ENCODE measurements at regions not wholly inside any gene's neighbourhood (a gene's known extent, or its start where the extent isn't known, plus 50 kb on each side); places are given as distances from the start of the nearest gene placed in this dataset.

DNA sequence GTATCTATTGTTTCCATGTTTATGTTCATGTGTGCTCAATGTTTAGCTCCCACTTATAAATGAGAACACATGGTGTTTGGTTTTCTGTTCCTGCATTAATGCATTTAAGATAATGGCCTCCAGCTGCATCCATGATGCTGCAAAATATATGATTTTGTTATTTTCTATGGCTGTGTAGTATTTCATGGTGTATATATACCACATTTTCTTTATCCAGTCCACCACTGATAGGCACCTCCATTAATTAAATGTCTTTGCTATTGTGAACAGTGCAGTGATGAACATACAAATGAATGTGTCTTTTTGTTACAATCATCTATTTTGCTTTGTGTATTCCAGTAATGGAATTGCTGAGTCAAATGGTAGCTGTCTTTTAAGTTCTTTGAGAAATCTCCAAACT is 329.4 kb upstream of the MAGI2 start:
- TF ChIP-seq CTCF (IDR thresholded peaks at IDR 0.05; ENCODE audit: low read depth, low read length), result no peak
- Histone ChIP-seq H3K27ac (peak overlapping the region; percentile 85), H3K4me1 (ENCODE audit: low read depth) (peaks cover 25% of the 10 kb centered on the region), H3K27me3 (no peaks in the 10 kb centered on the region), H3K9me3 (ENCODE audit: low read depth) (no peaks in the 10 kb centered on the region), H3K4me3 (no peak overlapping the region), H3K36me3 (no peaks in the 10 kb centered on the region)
- no peak for DNase-seq (ENCODE audit: low read depth in 1 of 2, low spot score in 1 of 2)

GRCh38 chr7:79782256-79782655 is 328.8 kb upstream of the MAGI2 start:
- peak; percentile 10 to 52 for DNase-seq (ENCODE audit: low read depth in 1 of 2, low spot score in 1 of 2)
- no peak for TF ChIP-seq CTCF (IDR thresholded peaks at IDR 0.05; ENCODE audit: low read depth, low read length)
- H3K27ac ChIP-seq, result peak overlapping the region; percentile 85
- no peak overlapping the region for H3K4me3 ChIP-seq
- H3K4me1 ChIP-seq (ENCODE audit: low read depth), result peaks cover 31% of the 10 kb centered on the region
- no peaks in the 10 kb centered on the region for H3K9me3 ChIP-seq (ENCODE audit: low read depth)
- no peaks in the 10 kb centered on the region for H3K27me3 ChIP-seq
- H3K36me3 ChIP-seq, result no peaks in the 10 kb centered on the region

DNA sequence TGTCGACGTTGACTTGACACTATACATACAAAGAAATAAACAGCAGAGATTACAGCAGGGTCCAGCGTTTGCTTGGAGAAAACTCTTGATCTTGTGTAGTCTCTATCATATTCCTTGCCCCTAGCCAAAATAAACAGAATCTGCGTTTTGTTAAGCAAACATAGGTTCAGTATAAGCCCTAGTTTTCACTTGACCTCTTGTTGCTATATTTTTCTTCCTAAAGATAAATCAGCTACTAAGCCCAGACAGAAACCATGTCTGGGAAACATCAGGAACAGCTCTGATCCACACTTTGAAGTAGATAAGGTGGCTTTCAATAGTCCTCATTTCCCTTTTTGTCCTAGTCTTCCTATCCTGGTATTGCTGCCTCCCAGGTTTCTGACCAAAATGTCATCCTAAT is 328.2 kb upstream of the MAGI2 start:
- Histone ChIP-seq H3K27me3 (no peaks in the 10 kb centered on the region), H3K9me3 (ENCODE audit: low read depth) (no peaks in the 10 kb centered on the region), H3K27ac (peak overlapping the region; percentile 85), H3K36me3 (no peaks in the 10 kb centered on the region), H3K4me3 (peak overlapping the region; percentile 11), H3K4me1 (ENCODE audit: low read depth) (peaks cover 31% of the 10 kb centered on the region)
- peak; percentile 76 to 81 for DNase-seq (ENCODE audit: low read depth in 1 of 2, low spot score in 1 of 2)
- no peak for TF ChIP-seq CTCF (IDR thresholded peaks at IDR 0.05; ENCODE audit: low read depth, low read length)

DNA sequence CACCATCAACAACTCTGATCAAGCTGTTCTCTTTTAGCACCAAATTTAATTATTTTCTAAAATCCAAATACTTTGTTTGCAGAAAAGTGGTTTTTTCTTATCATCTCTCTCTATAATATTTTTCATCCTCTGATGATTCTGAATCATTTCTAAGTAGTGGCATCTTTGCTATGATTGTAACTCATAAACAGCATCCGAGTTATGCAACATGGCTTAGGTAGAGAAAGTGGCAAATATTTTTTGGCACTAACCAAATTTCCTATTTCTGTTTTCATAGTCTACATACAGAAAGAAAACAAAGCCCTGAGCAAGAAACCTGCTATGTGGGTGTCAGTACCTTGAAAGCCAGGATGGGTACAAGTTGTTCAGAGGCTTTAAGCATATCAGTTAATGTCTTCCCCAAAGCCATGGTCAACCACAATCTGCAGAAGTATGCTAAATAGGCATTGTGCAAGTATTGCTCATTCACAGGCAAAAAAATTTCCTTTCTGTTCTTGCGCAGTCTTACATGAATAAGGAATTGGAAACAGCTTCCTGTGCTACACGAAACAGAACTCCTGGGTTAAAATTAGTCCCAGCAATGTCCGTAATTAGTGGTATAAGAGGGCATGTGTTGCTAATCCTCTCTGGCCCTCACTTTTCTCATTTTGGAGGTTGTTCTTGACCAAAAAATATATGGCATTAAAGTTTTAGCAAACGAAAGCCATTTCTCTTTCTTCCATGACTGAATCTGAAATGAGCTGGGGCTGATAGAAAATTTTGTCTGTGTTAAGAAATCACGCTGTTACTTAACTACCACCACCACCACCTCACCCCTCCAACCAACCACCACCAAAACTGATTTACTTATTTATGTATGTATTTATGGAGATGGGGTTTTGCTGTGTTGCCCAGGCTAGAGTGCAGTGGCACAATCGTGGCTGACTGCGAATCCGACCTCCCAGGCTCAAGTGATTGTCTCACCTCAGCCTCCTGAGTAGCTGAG is 325.6 kb upstream of the MAGI2 start:
- no peak for TF ChIP-seq CTCF (IDR thresholded peaks at IDR 0.05; ENCODE audit: low read depth, low read length)
- peaks cover 31% of the 10 kb centered on the region for H3K4me1 ChIP-seq (ENCODE audit: low read depth)
- no peak overlapping the region for H3K4me3 ChIP-seq
- peak overlapping the region; percentile 32 for H3K27ac ChIP-seq
- no peaks in the 10 kb centered on the region for H3K36me3 ChIP-seq
- peak in 1 of 2 donors; percentile 95 for DNase-seq (ENCODE audit: low read depth in 1 of 2, low spot score in 1 of 2)
- no peaks in the 10 kb centered on the region for H3K27me3 ChIP-seq
- no peaks in the 10 kb centered on the region for H3K9me3 ChIP-seq (ENCODE audit: low read depth)

DNA sequence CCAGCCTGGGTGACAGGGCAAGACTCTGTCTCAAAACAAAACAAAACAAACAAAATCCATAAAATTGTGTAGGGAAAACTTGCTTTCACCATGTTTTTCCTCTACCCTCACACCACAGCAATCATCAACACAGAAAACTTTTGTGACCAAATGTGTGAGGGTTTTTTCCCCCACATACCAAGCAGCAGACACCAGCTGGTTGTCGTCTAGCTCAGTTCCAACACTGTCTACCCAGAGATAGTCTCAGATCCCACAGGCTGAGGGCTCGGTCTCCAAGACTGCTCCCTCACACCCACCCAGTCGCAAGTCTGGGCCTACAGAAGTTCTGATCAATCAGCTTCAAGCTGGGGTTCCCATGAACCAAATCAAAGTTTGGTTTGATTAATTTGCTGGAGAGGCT is 322.4 kb upstream of the MAGI2 start:
- no peaks in the 10 kb centered on the region for H3K36me3 ChIP-seq
- H3K9me3 ChIP-seq (ENCODE audit: low read depth), result no peaks in the 10 kb centered on the region
- H3K27ac ChIP-seq, result no peak overlapping the region
- TF ChIP-seq CTCF (IDR thresholded peaks at IDR 0.05; ENCODE audit: low read depth, low read length), result no peak
- no peaks in the 10 kb centered on the region for H3K27me3 ChIP-seq
- H3K4me3 ChIP-seq, result no peak overlapping the region
- peaks cover 16% of the 10 kb centered on the region for H3K4me1 ChIP-seq (ENCODE audit: low read depth)
- peak in 1 of 2 donors; percentile 54 for DNase-seq (ENCODE audit: low read depth in 1 of 2, low spot score in 1 of 2)

Data from cardiac muscle cell (in vitro differentiated cells and primary cell).